ENCODE measurements at regions not wholly inside any gene's neighbourhood (a gene's known extent, or its start where the extent isn't known, plus 50 kb on each side); places are given as distances from the start of the nearest gene placed in this dataset.

GRCh38 chr11:103668859-103669258, 367.6 kb upstream of the DDI1 start:
- no peak for TF ChIP-seq CTCF (IDR thresholded peaks at IDR 0.05)
- no peak for TF ChIP-seq POLR2A (IDR thresholded peaks at IDR 0.05)

All from lower leg skin (tissue), 3 donors.